SK-N-DZ (cell line): ENCODE measurements at regions not wholly inside any gene's neighbourhood (a gene's known extent, or its start where the extent isn't known, plus 50 kb on each side); places are given as distances from the start of the nearest gene placed in this dataset.

Experiments
- DNase-seq: peaks from one replicate; pipeline ENCODE4 v3.0.0-alpha.2; 2015; ENCODE audit warnings: low spot score

DNA sequence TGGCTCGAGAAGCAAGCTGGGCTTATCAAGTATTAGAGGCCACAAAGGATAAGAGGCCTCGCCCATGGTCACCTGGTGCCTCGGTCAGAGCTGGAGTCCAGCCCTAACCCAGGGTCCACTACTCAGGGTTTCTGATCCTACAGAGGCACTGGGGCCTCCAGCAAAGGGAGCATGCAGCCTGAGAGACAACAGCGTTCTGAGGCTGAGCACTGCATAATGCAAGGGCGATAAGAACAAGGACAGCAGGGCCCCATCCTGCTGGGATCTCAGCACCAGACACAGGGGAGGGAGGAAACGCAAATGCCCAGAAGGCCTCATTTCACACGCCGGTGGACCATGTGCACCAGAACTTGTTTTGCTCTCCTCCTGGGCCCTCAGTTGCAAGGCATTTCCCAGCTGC is 63.0 kb downstream of the C5orf15 start:
- DNase-seq = no peak

DNA sequence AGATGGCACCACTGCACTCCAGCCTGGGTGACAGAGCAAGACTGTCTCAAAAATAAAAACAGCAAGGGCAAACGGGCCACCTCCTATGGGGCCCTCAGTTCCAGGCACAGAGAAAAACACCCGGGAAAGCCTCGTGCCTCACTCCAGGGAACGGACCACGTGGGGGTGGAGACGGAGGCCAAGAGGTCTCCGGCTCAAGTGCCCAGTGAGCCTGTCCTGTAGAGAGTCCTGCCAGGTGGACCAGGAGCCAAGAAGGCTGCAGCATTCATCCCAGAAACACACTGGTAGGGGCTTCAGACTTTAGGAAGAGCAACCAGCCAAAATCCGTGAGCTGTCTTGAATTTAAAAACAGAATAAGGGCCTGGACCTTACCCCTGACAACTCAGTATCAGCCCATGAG is 63.8 kb downstream of the C5orf15 start:
- no peak for DNase-seq

DNA sequence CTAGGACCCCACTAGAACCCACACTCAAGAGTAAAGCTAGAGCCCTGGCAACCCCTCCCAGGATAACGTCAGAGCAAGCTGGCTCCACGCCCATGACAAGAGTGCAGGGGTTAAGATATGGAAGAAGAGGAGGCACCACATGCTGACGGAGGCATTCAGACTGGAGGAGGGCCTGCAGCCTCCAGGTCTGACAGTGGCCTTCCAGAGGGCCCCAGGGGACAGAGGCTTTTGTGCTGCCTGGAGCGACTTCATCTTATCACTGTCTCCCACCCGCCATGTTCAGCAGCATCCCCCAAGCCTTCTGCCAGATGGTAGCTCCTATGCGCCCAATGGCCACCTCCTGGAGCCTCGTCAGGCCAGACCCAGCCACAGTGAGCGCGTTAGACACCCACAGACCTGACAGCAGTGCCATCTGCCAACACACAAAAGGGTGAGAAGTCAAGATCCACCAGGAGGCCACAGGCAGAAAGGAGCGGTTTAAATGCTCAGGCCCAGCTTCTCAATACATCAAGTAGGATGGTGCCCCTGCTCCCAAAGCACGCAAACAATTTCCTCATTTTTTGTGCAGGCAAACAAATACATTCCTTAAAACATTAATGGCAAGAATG is 65.8 kb downstream of the C5orf15 start:
- no peak for DNase-seq

DNA sequence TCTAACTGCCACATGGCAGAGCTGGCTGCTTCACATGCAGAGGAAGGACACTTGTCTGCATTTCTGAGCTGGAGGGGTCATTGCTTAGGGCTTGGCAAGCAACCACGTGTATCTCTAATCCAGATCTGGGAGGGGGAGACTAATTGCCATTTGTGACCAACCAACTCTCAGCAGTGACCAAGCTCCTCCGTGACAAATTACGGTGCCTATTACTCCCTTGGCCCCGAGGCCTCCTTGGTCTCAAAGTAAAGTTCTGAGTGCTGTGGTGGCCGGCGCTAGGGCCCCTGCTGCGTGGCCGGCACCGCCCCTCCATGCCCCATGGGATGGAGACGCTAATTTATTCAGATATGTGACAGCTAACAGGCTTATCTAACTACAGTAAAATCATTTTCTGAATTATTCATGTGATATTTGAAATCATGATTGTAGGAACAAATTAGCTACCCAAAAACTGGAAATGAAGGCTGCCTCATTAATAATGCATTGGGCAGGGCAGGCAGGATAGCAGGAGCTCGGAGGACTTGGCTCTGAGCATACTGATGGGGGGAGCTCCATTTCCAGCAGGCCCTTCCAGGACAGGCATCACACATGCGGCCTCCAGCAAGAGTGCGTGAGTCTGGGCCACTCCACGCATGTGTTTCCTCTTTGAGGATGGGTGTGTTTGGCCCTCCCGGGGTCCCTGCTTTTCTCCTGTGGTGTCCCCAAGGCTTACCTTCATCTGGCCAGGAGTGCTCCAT is 67.7 kb downstream of the C5orf15 start:
- no peak for DNase-seq

DNA sequence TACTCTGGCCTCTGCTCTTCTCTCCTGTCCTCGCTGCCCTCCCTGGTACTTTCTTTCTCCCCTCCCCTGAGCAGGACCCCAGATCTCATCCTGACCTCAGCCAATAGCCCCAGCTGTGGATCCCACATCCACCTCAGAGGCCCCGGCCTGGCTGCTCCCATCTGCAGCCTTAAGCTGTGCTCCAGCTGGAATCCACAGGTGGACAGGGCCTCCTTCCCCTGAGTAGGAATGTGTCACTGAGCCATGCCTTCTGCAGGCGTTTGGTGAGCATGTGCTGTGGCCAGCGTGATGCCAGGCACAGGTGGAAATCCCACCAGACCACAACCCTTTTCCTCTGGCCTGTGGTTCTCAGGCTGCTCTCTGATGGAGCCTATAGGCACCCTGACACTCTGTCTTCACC is 68.9 kb downstream of the C5orf15 start:
- no peak for DNase-seq

DNA sequence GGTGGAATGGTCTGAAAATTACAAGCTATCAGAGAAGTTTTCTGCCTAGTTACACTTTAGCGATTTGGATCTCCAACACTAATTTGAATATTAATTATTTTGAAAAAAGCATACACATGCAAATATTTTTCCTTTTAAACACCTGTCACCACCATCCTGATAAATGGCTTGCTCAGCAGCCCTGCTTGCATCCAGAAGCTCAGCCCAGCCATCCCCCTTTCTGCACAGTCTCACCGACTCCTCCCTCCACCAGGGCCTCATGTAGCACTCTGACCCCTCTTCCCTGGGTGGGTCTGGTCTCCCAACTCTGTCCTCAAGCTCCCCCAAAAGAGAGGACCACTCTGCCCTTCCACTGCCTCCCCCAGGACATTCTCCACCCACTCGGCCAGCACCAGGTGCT is 70.0 kb downstream of the C5orf15 start:
- DNase-seq = no peak

DNA sequence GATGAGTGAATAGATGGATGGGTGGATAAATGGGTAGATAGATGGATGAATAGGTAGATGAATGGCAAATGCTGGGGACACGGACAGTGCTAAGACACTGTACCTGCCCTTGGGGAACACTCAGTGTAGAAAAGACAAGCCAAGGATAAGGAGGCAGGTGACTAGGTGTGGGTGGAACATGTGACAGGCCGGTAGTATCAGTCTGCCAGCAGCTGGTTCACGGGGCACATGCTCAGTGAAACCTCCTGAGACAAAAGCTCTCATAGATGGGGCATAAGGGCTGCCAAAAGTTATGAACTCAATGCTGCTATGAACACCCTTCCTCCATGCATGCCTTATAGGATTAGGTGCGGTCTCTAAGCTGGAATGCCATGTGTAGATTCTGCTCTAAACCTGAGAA is 71.0 kb downstream of the C5orf15 start:
- no peak for DNase-seq

DNA sequence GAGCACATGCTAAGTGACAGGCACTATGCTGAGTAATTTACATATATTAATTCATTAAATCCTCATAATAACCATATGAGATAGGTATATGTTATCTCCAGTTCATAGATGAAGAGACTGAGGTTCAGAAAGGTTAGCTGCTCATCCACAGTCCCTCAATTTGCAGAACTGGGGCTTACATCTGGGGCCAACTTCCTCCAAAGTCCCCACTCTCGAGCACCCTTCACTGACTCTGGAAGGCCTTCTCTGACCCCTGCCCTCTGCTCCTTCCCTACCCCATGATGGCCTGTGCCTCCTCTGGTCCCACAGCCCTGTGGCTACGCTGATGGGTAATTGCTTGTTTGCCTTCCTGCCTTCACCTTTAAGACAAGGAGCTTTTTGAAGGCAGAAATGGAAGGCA is 71.6 kb downstream of the C5orf15 start:
- DNase-seq = no peak

DNA sequence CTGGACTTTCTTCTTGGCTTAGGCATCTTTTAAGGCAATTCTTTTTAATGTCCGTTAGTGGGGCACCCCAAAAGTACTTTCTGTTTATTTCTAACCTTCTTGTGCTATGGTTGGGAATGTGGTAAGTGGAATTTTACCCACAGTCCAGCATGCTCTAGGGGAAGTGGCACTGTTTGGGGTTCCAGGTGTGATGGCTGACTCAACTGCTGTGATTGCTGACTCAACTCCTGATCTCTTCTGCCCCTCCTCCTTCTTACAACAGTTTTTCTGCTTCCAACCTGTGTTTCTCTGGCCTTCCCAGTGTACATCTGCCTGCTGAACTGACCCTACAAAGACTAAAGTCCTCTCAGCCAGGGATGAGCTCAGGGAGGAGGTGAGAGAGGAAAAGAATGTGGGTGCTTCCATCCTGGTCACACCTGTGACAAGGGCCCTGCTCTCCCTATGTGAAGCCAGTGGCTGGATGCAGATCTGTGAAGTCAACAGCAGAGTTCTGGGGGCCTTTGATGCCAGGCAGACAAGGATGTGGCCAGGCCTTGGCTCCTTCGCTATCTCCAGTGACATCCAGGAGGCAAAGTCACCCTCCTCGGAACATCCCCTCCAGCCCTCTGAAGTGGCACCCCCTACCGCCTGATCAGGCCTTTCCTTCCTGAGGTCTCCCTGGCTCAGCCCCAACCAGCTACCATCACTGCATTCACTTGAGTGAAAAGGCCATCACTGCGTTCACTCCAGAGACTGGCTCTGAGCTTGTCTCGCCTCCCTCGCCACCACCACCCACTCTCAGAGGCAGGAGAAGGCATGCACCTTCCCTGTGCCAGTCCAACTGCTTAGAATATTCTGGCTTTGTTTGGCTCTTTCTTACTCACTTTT is 72.2 kb downstream of the C5orf15 start:
- no peak for DNase-seq

DNA sequence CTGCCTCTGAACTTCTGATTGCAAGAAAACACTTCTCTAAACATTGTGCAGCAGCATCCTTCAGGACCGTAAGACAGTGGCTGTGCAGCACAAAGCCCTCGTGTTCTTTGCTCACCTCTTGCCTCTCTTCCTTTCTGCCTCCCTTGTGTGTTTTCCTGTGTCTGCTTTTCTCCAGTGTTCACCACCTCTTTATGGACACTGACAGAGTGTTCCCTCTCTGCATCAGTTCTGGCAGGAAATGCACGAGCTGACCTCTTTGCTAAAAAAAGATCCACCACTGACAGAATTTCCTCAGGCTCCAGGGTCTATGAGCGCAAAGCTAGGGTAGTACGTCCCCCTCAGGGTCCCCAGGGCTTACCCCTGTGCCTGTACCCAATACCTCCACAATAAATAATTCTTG is 74.3 kb downstream of the C5orf15 start:
- DNase-seq = no peak

DNA sequence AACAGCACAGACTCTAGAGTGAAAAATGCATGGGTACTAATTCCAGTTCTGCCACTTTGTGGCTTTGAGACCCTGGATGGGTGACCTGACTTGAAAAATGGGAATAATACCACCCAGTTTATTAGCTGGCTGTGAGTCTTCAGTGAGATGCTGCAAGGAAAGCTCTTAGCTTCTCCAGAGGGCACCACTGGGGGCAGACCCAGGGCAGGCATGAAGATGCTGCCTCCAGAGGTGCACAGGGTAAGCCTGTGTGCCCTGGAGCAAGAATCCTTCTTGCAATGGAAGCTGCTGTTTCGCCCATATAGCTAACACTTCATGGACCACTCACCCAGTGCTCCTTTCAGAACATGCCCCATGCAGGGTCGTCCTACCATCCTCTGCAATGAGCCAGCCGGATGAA is 75.7 kb downstream of the C5orf15 start:
- no peak for DNase-seq

DNA sequence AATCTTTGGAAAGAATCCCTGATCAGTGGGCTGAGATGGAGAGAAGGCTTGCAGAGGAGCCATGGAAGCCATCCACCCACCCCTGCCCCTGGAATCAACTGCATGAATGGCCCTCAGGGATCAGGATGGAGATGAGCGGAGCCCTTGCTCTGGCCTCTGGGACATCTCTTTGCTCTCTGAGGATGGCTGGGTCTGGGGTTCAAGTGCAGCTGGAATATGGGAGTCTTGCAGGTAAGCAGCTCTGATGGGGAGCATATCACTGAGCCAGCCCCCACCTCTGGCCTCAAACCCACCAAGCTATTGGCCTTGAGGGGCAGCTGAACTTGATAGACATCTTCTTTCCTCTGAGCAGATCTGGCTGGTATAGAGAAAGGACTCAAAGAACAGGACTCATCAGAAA is 76.1 kb downstream of the C5orf15 start:
- no peak for DNase-seq

DNA sequence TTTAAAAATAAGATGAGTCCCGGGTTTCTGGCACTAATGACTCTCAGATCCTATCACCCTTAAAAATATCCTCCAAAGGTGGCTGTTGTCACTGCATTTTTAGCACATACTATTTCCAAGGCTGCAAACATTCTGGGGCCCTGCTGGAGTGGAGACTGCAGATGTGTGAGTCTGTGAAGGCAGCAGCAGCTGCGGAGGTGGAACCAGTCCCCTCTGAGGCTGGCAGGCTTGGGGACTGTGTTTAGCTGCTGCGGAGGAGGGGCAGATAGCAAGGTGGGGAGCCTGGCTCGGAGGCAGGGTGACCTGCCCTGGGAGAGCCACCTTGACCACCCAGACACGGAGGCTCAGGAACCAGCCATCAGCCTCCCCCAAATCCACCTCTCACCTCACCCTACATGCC is 77.0 kb downstream of the C5orf15 start:
- DNase-seq = no peak

DNA sequence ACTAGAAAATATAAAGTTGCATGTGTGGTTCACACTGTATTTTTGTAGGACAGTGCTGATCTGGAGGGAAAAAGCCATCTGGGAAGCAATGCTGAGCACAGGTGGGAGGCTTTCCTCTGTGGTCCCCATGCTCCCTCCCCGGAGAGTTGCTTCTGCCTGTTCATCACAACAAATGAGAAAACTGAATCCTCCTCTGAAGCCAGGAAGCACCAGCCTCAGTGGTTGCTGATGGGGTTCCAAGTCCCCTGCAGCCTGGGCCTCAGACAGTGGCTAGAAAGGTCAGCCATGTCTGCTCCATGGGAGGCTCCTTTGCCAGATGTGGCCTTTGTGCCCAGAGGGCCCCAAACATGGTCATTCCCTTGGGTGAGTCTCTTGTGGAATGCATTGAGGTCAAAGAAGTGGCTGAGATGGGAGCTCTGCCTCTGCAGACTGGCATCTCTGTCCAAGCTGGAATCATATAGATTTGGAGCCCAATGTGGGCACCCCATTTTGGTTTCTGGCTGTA is 77.6 kb downstream of the C5orf15 start:
- no peak for DNase-seq

DNA sequence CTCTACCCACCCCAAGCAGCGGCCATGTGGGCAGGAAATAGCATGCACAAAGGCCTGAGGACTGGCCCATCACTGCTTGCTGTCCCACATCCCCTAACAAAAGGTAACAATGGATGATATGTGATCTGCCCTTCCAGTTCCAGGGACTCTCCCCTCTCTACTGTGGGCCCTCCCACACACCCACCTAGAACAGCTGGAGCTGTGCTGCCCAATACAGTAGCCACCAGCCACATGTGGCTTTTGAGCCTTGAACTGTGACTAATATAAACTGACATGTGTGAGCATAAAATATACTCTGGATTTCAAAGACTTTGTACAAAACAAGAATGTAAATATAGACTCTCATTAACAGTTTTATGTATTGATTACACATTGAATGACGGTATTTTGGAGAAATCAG is 78.1 kb downstream of the C5orf15 start:
- DNase-seq = no peak

DNA sequence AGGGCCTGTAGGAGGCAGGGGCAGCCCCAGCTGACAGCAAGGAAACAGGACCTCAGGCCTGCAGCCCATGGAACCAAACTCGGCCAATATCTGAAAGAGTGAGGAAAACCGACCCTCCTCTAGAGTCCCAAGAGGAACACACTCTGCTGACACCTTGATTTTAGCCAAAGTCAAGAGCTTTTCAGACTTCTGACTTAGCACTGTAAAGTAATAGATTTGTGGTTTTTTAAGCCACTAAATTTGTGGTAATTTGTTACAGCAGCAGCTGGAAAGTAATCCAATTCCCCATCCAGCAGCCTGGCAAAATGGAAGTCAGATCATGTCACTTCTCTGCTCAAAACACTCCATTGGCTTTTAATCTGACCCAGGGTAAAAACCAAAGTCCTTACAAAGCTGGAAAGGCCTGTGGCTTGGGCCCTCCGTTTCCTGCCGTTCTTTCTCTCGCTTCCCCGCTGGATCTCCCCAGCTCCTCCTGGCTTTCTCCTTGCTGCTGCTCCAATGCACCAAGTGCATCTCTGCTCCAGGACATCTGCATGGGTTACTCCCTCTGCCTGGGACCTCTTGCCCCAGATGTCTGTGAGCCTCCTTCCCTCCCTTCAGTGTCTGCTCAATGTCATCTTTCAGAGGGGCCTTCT is 79.0 kb downstream of the C5orf15 start:
- peak; percentile 55 for DNase-seq

DNA sequence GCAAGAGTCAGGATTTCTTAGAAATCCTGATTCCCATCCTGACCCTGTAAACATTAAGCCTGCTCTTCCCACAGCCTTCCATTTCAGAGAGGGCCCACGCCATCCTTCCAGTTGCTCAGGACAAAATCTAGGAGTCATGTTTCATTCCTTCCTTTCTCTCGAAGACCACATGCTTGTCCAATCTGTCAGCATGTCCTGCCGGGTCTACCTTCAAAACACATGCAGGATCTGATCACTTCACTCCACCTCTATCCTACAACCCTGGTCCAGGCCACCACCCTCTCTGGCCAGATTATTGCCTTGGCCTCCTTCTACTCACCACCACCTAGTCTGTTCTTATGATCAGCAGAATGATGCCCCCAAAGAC is 79.8 kb downstream of the C5orf15 start:
- no peak for DNase-seq

DNA sequence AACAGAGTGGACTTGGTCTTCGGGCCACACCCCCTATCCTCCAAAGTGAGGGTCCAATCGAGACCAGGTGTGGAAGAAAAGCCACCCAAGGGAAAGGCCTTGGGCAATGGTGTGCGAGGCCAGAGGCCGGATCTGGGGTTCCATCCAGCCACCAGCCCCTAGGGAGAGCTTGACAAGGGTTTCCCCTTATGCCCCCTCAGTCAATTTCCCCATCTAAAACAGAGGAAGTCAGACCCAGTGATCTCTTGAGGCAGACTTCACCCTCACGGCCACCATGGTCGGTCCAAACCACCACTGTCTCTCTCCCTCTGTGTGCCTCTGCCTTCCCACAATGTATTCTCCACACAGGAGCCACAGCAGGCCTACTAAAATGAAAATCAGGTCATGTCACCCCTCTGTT is 82.9 kb downstream of the C5orf15 start:
- no peak for DNase-seq

DNA sequence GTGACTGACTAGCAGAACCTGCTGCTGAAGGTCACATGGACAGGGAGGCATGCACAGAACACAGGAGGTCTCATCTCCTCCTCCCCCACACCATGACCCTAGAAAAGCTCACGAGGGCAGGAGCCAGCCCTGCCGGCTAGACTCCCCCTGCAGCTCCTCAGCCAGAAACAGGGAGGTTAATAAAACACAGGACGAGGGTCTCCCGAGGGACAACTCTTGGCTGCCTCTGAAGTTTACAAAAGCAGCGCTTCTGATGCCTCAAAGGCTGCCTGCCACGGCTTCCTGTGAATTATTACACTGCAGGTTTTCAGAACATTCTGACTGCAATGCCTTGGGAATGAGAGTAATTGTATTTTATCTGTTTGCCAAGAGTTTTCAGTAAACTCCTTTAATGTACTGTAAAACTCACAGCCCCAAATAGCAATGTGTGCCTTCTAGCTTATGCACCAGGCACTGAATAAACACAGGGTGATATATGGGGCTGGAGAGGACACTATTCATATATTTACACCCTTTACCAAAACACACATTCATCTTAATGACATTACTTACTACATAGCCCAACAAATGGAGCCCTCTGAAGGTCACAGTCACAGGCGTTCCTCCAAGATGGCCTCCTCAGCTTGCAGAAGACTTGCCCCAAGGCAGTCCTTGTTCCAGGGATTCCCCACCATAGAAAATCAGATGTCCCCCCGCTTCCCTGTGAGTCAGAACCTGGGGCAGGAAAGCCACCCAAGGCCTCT is 83.7 kb downstream of the C5orf15 start:
- DNase-seq = no peak

DNA sequence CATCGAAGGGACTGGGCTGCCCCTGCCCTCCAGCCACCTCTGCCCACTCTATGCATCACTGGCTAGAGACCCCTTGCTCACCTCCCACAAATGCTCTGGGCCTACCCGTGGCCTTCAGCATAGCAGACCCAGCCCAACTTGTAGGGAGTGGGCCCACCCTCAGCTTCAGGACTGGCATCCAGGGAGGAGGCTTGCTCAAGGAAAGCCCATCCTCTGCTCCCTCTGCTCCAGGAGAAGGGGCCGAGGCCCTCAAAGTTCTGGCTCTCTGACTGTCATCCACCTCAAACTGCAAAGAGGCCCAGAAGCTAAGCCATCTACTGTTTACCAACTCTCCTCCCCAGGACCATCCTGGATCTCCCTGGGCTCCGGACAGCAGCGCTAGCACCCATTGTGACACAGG is 84.5 kb downstream of the C5orf15 start:
- no peak for DNase-seq

DNA sequence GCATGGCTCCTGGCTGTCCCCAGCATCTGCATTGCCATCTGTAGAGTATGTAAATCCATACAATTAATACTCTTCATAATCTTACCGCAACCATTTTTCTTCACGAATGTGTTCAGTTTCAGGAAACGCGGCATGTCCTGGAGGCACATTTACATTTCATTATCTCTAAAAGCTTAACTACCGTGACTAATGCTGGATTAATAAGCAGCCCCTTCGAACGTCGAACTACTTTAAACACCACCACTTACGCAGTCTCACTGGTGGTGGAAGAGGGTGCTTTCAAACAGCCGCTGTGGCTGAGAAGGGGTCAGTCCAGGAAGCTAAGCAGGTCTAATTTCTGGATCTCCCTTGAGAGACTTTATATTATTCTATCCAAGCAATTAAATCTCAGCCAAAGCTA is 85.6 kb downstream of the C5orf15 start:
- no peak for DNase-seq

DNA sequence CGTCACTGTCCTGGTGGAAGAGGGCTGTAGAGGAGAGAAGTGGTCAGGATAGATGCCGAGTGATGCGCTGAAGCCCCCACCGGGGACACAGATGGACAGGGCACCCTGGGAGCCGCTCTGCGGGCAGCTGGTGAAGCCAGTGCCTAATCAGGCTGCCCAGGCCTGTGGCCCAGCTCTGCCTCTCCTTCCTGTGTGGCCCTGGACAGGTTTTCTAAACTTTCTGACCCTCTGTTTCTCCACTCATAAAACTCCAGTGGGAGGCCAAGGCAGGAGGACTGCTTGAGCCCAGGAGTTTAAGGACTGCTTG is 86.1 kb downstream of the C5orf15 start:
- DNase-seq = no peak
